ENCODE measurements at regions not wholly inside any gene's neighbourhood (a gene's known extent, or its start where the extent isn't known, plus 50 kb on each side); places are given as distances from the start of the nearest gene placed in this dataset.

DNA sequence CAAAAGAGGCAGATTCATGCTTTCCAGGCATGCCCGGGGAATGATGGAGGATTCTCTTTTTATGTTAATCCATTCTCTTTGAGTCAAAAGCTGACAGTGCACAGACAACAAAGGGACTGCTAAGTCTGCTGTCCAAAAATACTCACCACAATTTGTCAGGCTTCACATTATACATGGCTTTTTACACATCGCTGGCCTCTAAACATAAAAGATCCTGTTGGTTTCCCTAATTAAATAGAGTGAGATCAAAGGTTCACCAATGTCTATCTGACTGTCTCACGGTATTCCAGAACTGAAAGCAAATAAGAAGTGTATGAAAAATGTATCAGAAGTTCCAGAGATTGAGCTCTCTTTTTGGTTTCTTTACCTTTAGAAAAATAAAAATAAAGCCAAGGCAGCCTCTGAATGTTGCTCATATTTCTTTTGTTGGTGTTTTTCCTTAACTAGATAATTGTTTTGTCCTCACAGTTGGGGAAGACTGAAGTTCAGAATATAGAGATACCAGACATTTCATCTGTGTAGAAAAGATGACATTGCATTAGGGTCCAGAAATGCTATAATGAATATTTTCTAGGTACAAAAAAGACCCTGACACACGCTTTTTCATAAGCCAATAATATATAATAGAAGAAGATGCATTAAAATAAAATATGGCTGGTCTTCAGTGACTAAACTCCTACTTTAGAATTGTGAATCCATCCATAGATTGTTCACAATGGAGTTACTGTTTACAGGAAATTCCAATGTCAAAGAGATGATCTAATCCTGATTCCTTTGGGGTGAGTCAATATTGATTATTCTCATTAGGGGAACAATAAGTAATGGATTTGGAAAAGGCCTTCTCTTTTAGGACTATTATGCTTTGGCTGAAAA is 688.2 kb upstream of the CDH6 start:
- ChIA-PET POLR2A (no interaction called here), CTCF (no interaction called here)
- H3K27me3 Mint-ChIP-seq, result no peaks in the 10 kb centered on the region
- DNase-seq, result no peak
- no peak overlapping the region for H3K4me3 ChIP-seq (ENCODE audit: low read length)
- no peaks in the 10 kb centered on the region for H3K36me3 ChIP-seq (ENCODE audit: insufficient read depth, low read length)
- no peak overlapping the region for H3K27ac ChIP-seq (ENCODE audit: low read depth in 1 of 2, low read length in 2 of 2)
- H3K9me3 ChIP-seq (ENCODE audit: control insufficient read depth in 1 of 2, insufficient read depth in 1 of 2, low read length in 2 of 2), result no peaks in the 10 kb centered on the region
- H3K4me1 ChIP-seq (ENCODE audit: insufficient read depth, low read length), result no peaks in the 10 kb centered on the region
- H3K4me3 Mint-ChIP-seq, result no peak overlapping the region
- intact Hi-C loops (cut with DNase I, micrococcal nuclease), result no loop called here
- no peaks in the 10 kb centered on the region for H3K4me1 Mint-ChIP-seq (ENCODE audit: low read depth)
- peaks cover 8% of the 10 kb centered on the region for H3K9me3 Mint-ChIP-seq
- TF ChIP-seq, protein P1, sequence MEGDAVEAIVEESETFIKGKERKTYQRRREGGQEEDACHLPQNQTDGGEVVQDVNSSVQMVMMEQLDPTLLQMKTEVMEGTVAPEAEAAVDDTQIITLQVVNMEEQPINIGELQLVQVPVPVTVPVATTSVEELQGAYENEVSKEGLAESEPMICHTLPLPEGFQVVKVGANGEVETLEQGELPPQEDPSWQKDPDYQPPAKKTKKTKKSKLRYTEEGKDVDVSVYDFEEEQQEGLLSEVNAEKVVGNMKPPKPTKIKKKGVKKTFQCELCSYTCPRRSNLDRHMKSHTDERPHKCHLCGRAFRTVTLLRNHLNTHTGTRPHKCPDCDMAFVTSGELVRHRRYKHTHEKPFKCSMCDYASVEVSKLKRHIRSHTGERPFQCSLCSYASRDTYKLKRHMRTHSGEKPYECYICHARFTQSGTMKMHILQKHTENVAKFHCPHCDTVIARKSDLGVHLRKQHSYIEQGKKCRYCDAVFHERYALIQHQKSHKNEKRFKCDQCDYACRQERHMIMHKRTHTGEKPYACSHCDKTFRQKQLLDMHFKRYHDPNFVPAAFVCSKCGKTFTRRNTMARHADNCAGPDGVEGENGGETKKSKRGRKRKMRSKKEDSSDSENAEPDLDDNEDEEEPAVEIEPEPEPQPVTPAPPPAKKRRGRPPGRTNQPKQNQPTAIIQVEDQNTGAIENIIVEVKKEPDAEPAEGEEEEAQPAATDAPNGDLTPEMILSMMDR (IDR thresholded peaks at IDR 0.05), result no peak
- H3K27ac Mint-ChIP-seq, result no peak overlapping the region
- no peaks in the 10 kb centered on the region for H3K36me3 Mint-ChIP-seq (ENCODE audit: low read depth)
- ATAC-seq (ENCODE audit: poor library complexity), result no peak
- no peaks in the 10 kb centered on the region for H3K27me3 ChIP-seq (ENCODE audit: control insufficient read depth in 1 of 2, insufficient read depth in 2 of 2, low read length in 2 of 2)

DNA sequence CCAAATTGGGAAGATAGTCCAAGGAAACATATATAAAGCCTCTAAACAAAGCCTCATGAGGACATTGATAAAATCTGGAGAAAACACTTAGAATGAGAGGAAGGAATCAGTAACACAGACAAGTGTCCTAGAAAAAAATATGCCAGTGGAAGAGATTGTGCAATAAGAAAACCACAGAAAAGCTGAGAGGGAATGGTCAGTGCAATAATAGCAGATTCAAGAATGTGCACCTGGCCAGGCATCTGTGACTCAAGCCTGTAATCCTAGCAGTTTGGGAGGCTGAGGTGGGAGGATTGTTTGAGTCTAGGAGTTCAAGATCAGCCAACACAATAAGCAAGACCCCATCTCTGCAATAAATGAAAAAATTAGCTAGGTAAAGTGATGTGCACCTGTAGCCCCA is 691.2 kb upstream of the CDH6 start:
- POLR2A ChIA-PET, result no interaction called here
- Mint-ChIP-seq H3K4me3 (no peak overlapping the region), H3K27me3 (no peaks in the 10 kb centered on the region), H3K4me1 (ENCODE audit: low read depth) (no peaks in the 10 kb centered on the region), H3K9me3 (peaks cover 9% of the 10 kb centered on the region), H3K36me3 (ENCODE audit: low read depth) (no peaks in the 10 kb centered on the region), H3K27ac (no peak overlapping the region)
- Histone ChIP-seq H3K9me3 (ENCODE audit: control insufficient read depth in 1 of 2, insufficient read depth in 1 of 2, low read length in 2 of 2) (peaks cover 0 to 6% of the 10 kb centered on the region in 2 experiments), H3K36me3 (ENCODE audit: insufficient read depth, low read length) (no peaks in the 10 kb centered on the region), H3K27ac (ENCODE audit: low read depth in 1 of 2, low read length in 2 of 2) (no peak overlapping the region), H3K4me1 (ENCODE audit: insufficient read depth, low read length) (no peaks in the 10 kb centered on the region), H3K27me3 (ENCODE audit: control insufficient read depth in 1 of 2, insufficient read depth in 2 of 2, low read length in 2 of 2) (no peaks in the 10 kb centered on the region), H3K4me3 (ENCODE audit: low read length) (no peak overlapping the region)
- TF ChIP-seq, protein P1 (IDR thresholded peaks at IDR 0.05), result no peak
- DNase-seq (no peak), ATAC-seq (ENCODE audit: poor library complexity) (no peak)
- intact Hi-C loops (cut with DNase I, micrococcal nuclease), result no loop called here
- CTCF ChIA-PET, result no interaction called here

DNA sequence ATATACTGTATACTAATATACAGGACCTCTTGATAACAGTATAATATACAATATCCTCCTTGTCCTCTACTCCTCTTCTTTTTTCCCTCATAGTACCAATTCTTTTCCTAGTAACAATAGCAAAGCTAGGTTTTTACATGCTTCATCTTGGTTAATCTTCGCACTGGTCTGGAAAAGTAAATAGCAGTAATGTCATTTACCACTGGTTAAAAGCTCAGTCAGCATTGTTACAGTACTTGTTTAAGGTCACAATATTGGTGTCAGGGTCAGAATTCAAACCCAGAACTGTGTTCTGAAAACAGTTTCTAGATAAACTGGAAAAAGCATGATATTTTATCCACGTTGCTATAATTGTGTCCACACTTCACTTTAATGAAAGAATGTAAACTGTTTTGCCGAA is 692.4 kb upstream of the CDH6 start:
- Histone ChIP-seq H3K4me1 (ENCODE audit: insufficient read depth, low read length) (no peaks in the 10 kb centered on the region), H3K27ac (ENCODE audit: low read depth in 1 of 2, low read length in 2 of 2) (no peak overlapping the region), H3K9me3 (ENCODE audit: control insufficient read depth in 1 of 2, insufficient read depth in 1 of 2, low read length in 2 of 2) (peaks cover 0 to 6% of the 10 kb centered on the region in 2 experiments), H3K27me3 (ENCODE audit: control insufficient read depth in 1 of 2, insufficient read depth in 2 of 2, low read length in 2 of 2) (no peaks in the 10 kb centered on the region), H3K36me3 (ENCODE audit: insufficient read depth, low read length) (no peaks in the 10 kb centered on the region), H3K4me3 (ENCODE audit: low read length) (no peak overlapping the region)
- H3K27ac Mint-ChIP-seq, result no peak overlapping the region
- H3K36me3 Mint-ChIP-seq (ENCODE audit: low read depth), result no peaks in the 10 kb centered on the region
- CTCF ChIA-PET, result no interaction called here
- TF ChIP-seq, protein P1 (IDR thresholded peaks at IDR 0.05), result no peak
- peaks cover 9% of the 10 kb centered on the region for H3K9me3 Mint-ChIP-seq
- no peak for DNase-seq
- POLR2A ChIA-PET, result no interaction called here
- no peaks in the 10 kb centered on the region for H3K4me1 Mint-ChIP-seq (ENCODE audit: low read depth)
- H3K4me3 Mint-ChIP-seq, result no peak overlapping the region
- intact Hi-C loops (cut with DNase I, micrococcal nuclease), result no loop called here
- no peak for ATAC-seq (ENCODE audit: poor library complexity)
- H3K27me3 Mint-ChIP-seq, result no peaks in the 10 kb centered on the region

Data from CD4-positive, alpha-beta T cell (primary cell).